Loucy (cell line): ENCODE measurements at regions not wholly inside any gene's neighbourhood (a gene's known extent, or its start where the extent isn't known, plus 50 kb on each side); places are given as distances from the start of the nearest gene placed in this dataset.

Experiments used
- H2AFZ ChIP-seq: fragments of 200-600 bp; sonication (generic); 2 replicates; pipeline ENCODE4 v1.6.0; 2016; ENCODE audit warnings: antibody characterized with exemption, mild to moderate bottlenecking, low read length, moderate library complexity
- H3F3A ChIP-seq: fragments of 200-600 bp; 2 replicates; pipeline ENCODE4 v1.6.0; 2016; ENCODE audit warnings: antibody characterized with exemption, low read depth, mild to moderate bottlenecking
- H3K27me3 ChIP-seq: fragments of 200-600 bp; sonication (generic); 2 replicates; pipeline ENCODE4 v1.6.1; 2014; ENCODE audit warnings: low read length, mild to moderate bottlenecking; ENCODE audit not compliant: insufficient read depth, poor library complexity, severe bottlenecking
- H3K36me3 ChIP-seq: fragments of 200-600 bp; sonication (generic); 2 replicates; pipeline ENCODE4 v1.6.1; 2016; ENCODE audit warnings: low read length; ENCODE audit not compliant: insufficient read depth
- H3K4me1 ChIP-seq: fragments of 200-600 bp; sonication (generic); 2 replicates; pipeline ENCODE4 v1.5.1; 2014; ENCODE audit warnings: low read length, mild to moderate bottlenecking; ENCODE audit not compliant: insufficient read depth, poor library complexity, severe bottlenecking
- H3K4me2 ChIP-seq: fragments of 200-600 bp; sonication (generic); 2 replicates; pipeline ENCODE4 v1.6.0; 2014; ENCODE audit warnings: antibody characterized with exemption, low read length, low read depth, mild to moderate bottlenecking; ENCODE audit not compliant: poor library complexity, severe bottlenecking
- H3K4me3 ChIP-seq: fragments of 200-600 bp; sonication (generic); 2 replicates; pipeline ENCODE4 v1.5.1; 2014; ENCODE audit warnings: low read length, mild to moderate bottlenecking, mixed read lengths; ENCODE audit not compliant: poor library complexity, severe bottlenecking
- H3K79me2 ChIP-seq: fragments of 200-600 bp; sonication (generic); 2 replicates; pipeline ENCODE4 v1.6.1; 2014; ENCODE audit warnings: low read length; ENCODE audit not compliant: insufficient read depth
- H3K9ac ChIP-seq: fragments of 200-600 bp; sonication (generic); 2 replicates; pipeline ENCODE4 v1.6.0; 2014; ENCODE audit warnings: mild to moderate bottlenecking, low read depth, low read length, moderate library complexity; ENCODE audit not compliant: poor library complexity, severe bottlenecking
- H3K9me2 ChIP-seq: fragments of 200-600 bp; sonication (generic); replicated peaks from 2 replicates; pipeline ENCODE4 v1.6.1; 2016; ENCODE audit warnings: low read depth, low read length, mixed read lengths
- H3K9me3 ChIP-seq: fragments of 200-600 bp; sonication (generic); 2 replicates; pipeline ENCODE4 v1.6.1; 2014; ENCODE audit warnings: mild to moderate bottlenecking, antibody characterized with exemption, low read length, low read depth; ENCODE audit not compliant: insufficient read depth
- H4K20me1 ChIP-seq: fragments of 200-600 bp; sonication (generic); 2 replicates; pipeline ENCODE4 v1.6.0; 2014; ENCODE audit warnings: antibody characterized with exemption, low read length, mild to moderate bottlenecking; ENCODE audit not compliant: insufficient read depth, poor library complexity, severe bottlenecking
- EZH2phosphoT487 ChIP-seq: fragments of 200-600 bp; IDR thresholded peaks from 2 replicates; pipeline ENCODE4 v1.6.1; 2018; ENCODE audit warnings: antibody characterized with exemption, mild to moderate bottlenecking, moderate library complexity, borderline replicate concordance
- TF ChIP-seq, protein P1 (sequence below): fragments of 200-600 bp; sonication (generic); conservative IDR thresholded peaks from 2 replicates; pipeline ENCODE4 v1.5.1; 2014; ENCODE audit warnings: mild to moderate bottlenecking, antibody characterized with exemption, low read length

DNA sequence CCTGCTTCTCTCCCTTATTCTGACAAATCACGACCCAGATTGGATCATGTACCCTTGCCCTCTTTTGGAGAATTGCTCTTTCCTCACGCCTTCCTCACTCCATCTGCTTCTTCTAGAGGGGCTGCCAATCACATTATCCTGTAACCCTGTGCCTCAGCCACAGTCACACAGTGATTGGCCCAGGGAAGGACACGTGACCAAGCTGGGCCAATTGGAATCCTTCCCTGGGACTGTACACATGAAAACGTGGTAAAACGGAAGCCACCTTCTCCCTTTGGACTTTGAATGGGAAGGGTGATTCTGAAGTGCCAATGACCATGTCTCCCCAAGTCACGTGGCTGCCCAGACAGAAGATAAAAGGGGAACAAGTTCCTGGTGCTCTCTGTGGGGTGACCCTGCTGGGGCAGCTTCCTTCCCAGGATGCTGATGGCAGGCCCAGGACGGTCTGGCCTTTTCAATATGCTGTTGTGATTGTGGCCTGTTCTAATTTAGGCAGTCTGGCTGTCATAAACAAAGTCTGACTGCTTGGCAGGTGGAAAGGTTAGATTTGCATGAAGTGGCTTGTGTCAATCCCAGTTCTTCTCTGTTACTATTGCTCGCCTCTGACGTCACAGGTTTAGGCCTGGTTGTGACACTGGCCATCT is 92.9 kb downstream of the UBIAD1 start:
- no peaks in the 10 kb centered on the region for H4K20me1 ChIP-seq
- H3K4me2 ChIP-seq = no peak overlapping the region
- H3K4me3 ChIP-seq = no peak overlapping the region
- H3K9ac ChIP-seq = no peak overlapping the region
- H3F3A ChIP-seq = no peaks in the 10 kb centered on the region
- H3K36me3 ChIP-seq = no peaks in the 10 kb centered on the region
- no peak for TF ChIP-seq EZH2phosphoT487
- TF ChIP-seq, protein P1, sequence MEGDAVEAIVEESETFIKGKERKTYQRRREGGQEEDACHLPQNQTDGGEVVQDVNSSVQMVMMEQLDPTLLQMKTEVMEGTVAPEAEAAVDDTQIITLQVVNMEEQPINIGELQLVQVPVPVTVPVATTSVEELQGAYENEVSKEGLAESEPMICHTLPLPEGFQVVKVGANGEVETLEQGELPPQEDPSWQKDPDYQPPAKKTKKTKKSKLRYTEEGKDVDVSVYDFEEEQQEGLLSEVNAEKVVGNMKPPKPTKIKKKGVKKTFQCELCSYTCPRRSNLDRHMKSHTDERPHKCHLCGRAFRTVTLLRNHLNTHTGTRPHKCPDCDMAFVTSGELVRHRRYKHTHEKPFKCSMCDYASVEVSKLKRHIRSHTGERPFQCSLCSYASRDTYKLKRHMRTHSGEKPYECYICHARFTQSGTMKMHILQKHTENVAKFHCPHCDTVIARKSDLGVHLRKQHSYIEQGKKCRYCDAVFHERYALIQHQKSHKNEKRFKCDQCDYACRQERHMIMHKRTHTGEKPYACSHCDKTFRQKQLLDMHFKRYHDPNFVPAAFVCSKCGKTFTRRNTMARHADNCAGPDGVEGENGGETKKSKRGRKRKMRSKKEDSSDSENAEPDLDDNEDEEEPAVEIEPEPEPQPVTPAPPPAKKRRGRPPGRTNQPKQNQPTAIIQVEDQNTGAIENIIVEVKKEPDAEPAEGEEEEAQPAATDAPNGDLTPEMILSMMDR = no peak
- H2AFZ ChIP-seq = no peak overlapping the region
- H3K9me3 ChIP-seq = no peaks in the 10 kb centered on the region
- H3K27me3 ChIP-seq = no peaks in the 10 kb centered on the region
- no peaks in the 10 kb centered on the region for H3K4me1 ChIP-seq
- no peaks in the 10 kb centered on the region for H3K9me2 ChIP-seq
- no peaks in the 10 kb centered on the region for H3K79me2 ChIP-seq

DNA sequence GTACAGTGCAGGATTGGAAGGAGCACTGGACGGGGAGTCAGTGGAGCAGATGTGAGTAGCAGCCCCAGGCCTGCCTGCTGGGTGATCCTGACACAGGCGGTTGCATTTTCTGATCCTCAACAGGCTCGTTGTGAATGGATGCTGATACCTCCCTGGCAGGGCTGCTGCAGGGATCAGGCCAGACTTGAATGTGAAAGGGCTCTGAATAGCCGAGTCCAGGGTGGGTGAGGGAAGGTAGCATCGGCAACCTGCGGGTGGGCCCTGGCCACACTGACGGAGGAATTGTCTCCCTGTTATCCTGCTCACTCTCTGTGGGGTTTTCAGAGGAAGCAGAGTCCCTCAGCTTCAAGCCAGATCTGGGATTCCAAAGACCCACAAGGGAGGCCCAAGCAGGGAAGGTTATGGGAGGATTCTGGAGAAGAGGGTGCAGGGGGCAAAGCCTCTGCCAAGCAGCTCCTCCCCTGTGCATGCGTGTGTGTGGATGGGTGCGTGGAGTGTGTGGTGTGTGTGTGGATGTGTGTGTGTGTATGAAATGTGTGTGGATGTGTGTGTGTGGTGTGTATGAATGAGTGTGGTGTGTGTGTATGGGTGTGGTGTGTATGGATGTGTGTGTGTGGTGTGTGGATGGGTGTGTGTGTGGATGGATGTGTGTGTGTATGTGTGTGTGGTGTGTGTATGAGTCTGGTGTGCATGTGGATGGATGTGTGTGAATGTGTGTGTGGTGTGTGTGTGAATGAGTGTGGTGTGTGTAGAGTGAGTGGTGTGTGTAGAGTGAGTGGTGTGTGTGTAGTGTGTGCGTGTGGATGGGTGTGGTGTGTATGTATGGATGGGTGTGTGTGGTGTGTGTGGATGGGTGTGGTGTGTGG is 100.3 kb downstream of the UBIAD1 start:
- H3K27me3 ChIP-seq = no peaks in the 10 kb centered on the region
- H2AFZ ChIP-seq = no peak overlapping the region

DNA sequence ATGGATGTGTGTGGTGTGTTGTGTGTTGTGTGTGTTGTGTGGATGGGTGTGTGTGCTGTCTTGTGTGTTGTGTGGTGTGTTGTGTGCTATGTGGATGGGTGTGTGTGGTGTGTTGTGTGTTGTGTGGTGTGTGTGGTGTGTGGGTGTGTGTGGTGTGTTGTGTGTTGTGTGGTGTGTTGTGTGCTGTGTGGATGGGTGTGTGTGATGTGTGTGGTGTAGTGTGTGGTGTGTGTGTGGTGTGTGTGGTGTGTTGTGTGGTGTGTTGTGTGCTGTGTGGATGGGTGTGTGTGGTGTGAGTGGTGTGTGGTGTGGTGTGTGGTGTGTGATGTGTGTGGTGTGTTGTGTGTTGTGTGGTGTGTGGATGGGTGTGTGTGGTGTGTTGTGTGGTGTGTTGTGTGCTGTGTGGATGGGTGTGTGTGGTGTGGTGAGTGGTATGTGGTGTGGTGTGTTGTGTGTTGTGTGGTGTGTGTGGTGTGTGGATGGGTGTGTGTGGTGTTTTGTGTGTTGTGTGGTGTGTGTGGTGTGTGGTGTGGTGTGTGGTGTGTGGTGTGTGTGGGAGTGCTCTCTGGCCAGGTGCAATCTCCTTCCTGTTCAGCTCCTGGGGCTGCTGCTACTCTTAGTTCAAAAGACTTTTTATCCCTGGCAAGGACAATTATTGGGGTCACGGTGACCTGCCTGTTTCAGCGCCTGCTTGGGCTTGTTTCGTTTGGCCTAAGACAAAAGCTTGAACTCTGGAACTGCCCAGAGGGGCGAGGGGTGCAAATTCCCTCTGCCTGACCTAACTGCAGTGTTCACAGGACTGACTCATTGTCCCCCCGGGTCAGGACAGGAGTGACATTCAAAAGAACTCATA is 101.1 kb downstream of the UBIAD1 start:
- H3K9ac ChIP-seq = no peak overlapping the region
- no peaks in the 10 kb centered on the region for H3K4me1 ChIP-seq
- H3K27me3 ChIP-seq = no peaks in the 10 kb centered on the region
- no peak overlapping the region for H3K4me2 ChIP-seq
- no peaks in the 10 kb centered on the region for H3F3A ChIP-seq
- no peaks in the 10 kb centered on the region for H3K9me2 ChIP-seq
- no peaks in the 10 kb centered on the region for H3K36me3 ChIP-seq
- H3K79me2 ChIP-seq = no peaks in the 10 kb centered on the region
- H3K9me3 ChIP-seq = no peaks in the 10 kb centered on the region
- H3K4me3 ChIP-seq = no peak overlapping the region
- H4K20me1 ChIP-seq = no peaks in the 10 kb centered on the region
- no peak overlapping the region for H2AFZ ChIP-seq
- TF ChIP-seq, protein P1 = no peak
- no peak for TF ChIP-seq EZH2phosphoT487

More for the DNA sequence above, 100.3 kb downstream of the UBIAD1 start:
- H3K9me3 ChIP-seq = no peaks in the 10 kb centered on the region
- no peaks in the 10 kb centered on the region for H3K79me2 ChIP-seq
- H4K20me1 ChIP-seq = no peaks in the 10 kb centered on the region
- no peaks in the 10 kb centered on the region for H3F3A ChIP-seq
- H3K36me3 ChIP-seq = no peaks in the 10 kb centered on the region
- H3K4me3 ChIP-seq = no peak overlapping the region
- TF ChIP-seq EZH2phosphoT487 = no peak
- TF ChIP-seq, protein P1 = no peak
- no peaks in the 10 kb centered on the region for H3K9me2 ChIP-seq
- no peak overlapping the region for H3K9ac ChIP-seq
- H3K4me1 ChIP-seq = no peaks in the 10 kb centered on the region
- H3K4me2 ChIP-seq = no peak overlapping the region
